ENCODE measurements at regions not wholly inside any gene's neighbourhood (a gene's known extent, or its start where the extent isn't known, plus 50 kb on each side); places are given as distances from the start of the nearest gene placed in this dataset.

GRCh38 chr11:25691959-25692358, 640.0 kb upstream of the ANO3 start:
- no peak overlapping the region for H3K4me3 ChIP-seq (ENCODE audit: low read depth, low read length)
- no peak for TF ChIP-seq CTCF (IDR thresholded peaks at IDR 0.05; ENCODE audit: low read depth, low read length)

- no peak overlapping the region for H3K4me3 ChIP-seq (ENCODE audit: low read depth, low read length)
- no peak for TF ChIP-seq CTCF (IDR thresholded peaks at IDR 0.05; ENCODE audit: low read depth, low read length)
Observed at GRCh38 chr11:25702417-25702816, 629.5 kb upstream of the ANO3 start.

GRCh38 chr11:25710975-25711374, 621.0 kb upstream of the ANO3 start:
- TF ChIP-seq CTCF (IDR thresholded peaks at IDR 0.05; ENCODE audit: low read depth, low read length) = no peak
- no peak overlapping the region for H3K4me3 ChIP-seq (ENCODE audit: low read depth, low read length)

DNA sequence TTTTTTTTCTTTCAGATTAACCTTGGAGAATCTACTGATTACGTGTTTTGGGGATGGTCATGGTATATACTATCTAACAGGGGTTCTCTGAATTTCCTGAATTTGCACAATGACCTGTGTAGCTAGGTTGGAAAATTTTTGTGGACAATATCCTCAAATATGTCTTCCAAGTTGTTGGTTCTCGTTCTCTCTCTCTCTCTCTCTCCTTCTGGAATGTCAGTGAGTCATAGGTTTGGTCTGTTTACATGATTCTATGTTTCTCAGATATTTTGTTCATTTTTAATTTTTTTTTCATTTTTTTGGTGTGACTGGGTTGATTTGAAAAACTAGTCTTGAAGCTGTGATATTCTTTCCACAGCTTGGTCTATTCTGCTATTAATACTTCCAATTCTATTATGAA, 604.0 kb upstream of the ANO3 start:
- TF ChIP-seq CTCF (IDR thresholded peaks at IDR 0.05; ENCODE audit: low read depth, low read length) = no peak
- H3K4me3 ChIP-seq (ENCODE audit: low read depth, low read length) = no peak overlapping the region

DNA sequence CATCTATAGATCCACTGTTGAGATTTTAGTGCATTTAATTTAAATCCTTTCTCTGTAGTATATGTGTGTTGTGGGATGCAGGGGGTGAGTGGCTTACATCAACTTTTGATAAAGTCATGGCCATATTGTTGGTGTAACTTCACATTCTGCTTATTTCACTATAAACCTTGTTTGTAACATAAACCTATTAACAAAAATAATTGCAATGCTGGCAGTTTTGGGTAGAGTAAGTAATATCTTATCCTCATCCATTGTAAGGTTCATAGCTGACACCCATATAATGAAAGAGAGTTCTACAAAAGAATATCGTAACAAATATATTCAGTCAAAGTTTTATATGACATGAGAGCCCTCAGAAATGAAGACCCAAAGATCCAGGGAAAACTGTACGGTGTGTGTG, 601.7 kb upstream of the ANO3 start:
- no peak for TF ChIP-seq CTCF (IDR thresholded peaks at IDR 0.05; ENCODE audit: low read depth, low read length)

DNA sequence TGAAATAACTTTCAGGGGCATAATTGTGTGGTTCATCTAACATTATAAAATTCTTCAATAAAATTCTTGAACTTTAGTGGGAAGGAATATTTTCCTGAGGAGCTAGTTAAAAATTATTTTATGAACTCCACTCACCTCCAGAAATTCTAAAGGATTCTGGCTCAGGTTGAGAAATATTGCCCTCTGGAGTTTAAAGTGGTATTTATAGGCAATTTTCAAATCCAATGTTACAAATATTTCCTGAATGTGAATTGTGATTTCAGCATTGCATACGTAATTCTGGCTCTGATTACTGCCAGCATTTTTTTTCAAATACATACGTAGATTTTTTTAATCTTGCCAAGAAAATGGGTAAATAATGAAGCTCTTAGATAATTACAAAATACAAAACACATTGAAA, 598.2 kb upstream of the ANO3 start:
- H3K4me3 ChIP-seq (ENCODE audit: low read depth, low read length) = no peak overlapping the region
- TF ChIP-seq CTCF (IDR thresholded peaks at IDR 0.05; ENCODE audit: low read depth, low read length) = no peak

More for the DNA sequence above, 601.7 kb upstream of the ANO3 start:
- no peak overlapping the region for H3K4me3 ChIP-seq (ENCODE audit: low read depth, low read length)

DNA sequence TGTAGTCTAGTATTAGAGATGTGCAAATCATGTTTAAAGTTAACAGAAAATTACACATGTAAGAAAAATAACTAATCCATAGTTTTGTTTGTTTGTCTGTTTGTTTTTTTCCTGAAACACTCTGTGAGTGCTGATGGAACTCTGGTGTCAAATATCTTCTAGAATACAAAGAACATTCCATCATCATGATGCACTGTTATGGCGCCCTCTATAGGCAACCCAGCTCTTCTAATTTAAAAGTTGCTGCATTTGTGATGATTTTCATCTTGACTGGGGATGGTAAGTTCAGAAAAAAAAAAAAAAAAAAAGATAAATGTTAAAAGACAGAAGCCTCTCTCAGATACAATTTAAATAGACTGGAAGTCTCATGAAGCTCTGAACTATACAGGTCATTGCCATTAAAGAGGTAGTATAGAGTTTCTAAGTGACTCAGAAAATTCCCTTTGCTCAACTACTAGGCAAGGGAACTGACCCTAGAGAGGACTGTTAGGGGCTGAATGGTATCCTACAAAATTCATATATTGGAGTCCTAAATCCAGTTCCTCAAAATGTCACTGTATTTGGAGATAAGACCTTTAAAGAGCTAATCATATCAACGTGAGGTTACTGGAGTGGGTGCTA, 597.2 kb upstream of the ANO3 start:
- H3K4me3 ChIP-seq (ENCODE audit: low read depth, low read length) = no peak overlapping the region
- no peak for TF ChIP-seq CTCF (IDR thresholded peaks at IDR 0.05; ENCODE audit: low read depth, low read length)
